Caco-2 (cell line): ENCODE measurements at regions not wholly inside any gene's neighbourhood (a gene's known extent, or its start where the extent isn't known, plus 50 kb on each side); places are given as distances from the start of the nearest gene placed in this dataset.

Source experiments
- BruUV-seq: library from RNA; stranded (reverse); fragments of 400-500 nt; replicated peaks from 2 replicates; lab custom pipeline; 2021; lab: Mats Ljungman, UMichigan
- CTCF ChIA-PET: fragments of 300-600 bp; sonication (Branson Sonifier 250); formaldehyde crosslinking; loops from one replicate; lab custom pipeline; 2022; ENCODE audit warnings: antibody characterized with exemption; lab: Charles Lee
- POLR2A ChIA-PET: fragments of 300-600 bp; sonication (Branson Sonifier 250); formaldehyde crosslinking; loops from one replicate; lab custom pipeline; 2022; ENCODE audit warnings: antibody characterized with exemption; lab: Charles Lee
- DNase-seq, 2 experiments: peaks; one replicate each; pipeline versions ENCODE4 v3.0.0 to v3.0.0-alpha.2; 2020 to 2022
- H3K27me3 ChIP-seq: replicated peaks from 2 replicates; pipeline ENCODE4 v1.6.0; 2011; ENCODE audit warnings: low read length; ENCODE audit not compliant: control insufficient read depth, insufficient read depth
- H3K36me3 ChIP-seq: 2 replicates; pipeline ENCODE4 v1.5.1; 2011; ENCODE audit warnings: low read length; ENCODE audit not compliant: control insufficient read depth, insufficient read depth
- H3K4me1 ChIP-seq: fragments of 250-450 bp; sonication (Bioruptor Pico); 2 replicates; pipeline ENCODE4 v1.5.1; 2020; ENCODE audit warnings: mild to moderate bottlenecking
- H3K4me3 ChIP-seq: 2 replicates; pipeline ENCODE4 v1.5.1; 2011; ENCODE audit warnings: low read depth, mild to moderate bottlenecking, control low read depth, low read length
- H3K9me3 ChIP-seq: fragments of 250-450 bp; sonication (Bioruptor Pico); 2 replicates; pipeline ENCODE4 v1.5.1; 2020; ENCODE audit warnings: mild to moderate bottlenecking, moderate library complexity
- H3K27ac Mint-ChIP-seq: one replicate; pipeline ENCODE4 v1.8.0; 2022; ENCODE audit warnings: mixed read lengths; ENCODE audit not compliant: unreplicated experiment
- H3K27me3 Mint-ChIP-seq: one replicate; pipeline ENCODE4 v1.8.0; 2022; ENCODE audit warnings: mixed read lengths; ENCODE audit not compliant: insufficient read depth, unreplicated experiment
- H3K36me3 Mint-ChIP-seq: one replicate; pipeline ENCODE4 v1.8.0; 2022; ENCODE audit warnings: mild to moderate bottlenecking, mixed read lengths; ENCODE audit not compliant: insufficient read depth, unreplicated experiment
- H3K4me1 Mint-ChIP-seq: one replicate; pipeline ENCODE4 v1.8.0; 2022; ENCODE audit warnings: low read depth, mixed read lengths; ENCODE audit not compliant: unreplicated experiment
- H3K4me3 Mint-ChIP-seq: one replicate; pipeline ENCODE4 v1.8.0; 2022; ENCODE audit warnings: mild to moderate bottlenecking, moderate library complexity, mixed read lengths; ENCODE audit not compliant: unreplicated experiment
- H3K9me3 Mint-ChIP-seq: one replicate; pipeline ENCODE4 v1.8.0; 2022; ENCODE audit warnings: mixed read lengths; ENCODE audit not compliant: unreplicated experiment
- intact Hi-C: fragments of 100-400 bp; cut with micrococcal nuclease; formaldehyde crosslinking; loops from one replicate; pipeline ENCODE4 v1.10.0; 2022; ENCODE audit not compliant: unreplicated experiment
- TF ChIP-seq, protein P1 (sequence below), 2 experiments: fragments of 200-600 bp in 1 of 2; IDR thresholded peaks; 1 replicate in 1 of 2; 2 replicates in 1 of 2; pipeline versions ENCODE4 v1.5.1 to v1.8.0; 2011 to 2022; ENCODE audit warnings: antibody characterized with exemption in 1 of 2, control low read depth in 1 of 2, inconsistent platforms in 1 of 2, low read depth in 1 of 2, low read length in 1 of 2, mild to moderate bottlenecking in 1 of 2, moderate library complexity in 1 of 2; ENCODE audit not compliant: insufficient read depth in 1 of 2, severe bottlenecking in 1 of 2, unreplicated experiment in 1 of 2

- no peak overlapping the region for H3K4me3 Mint-ChIP-seq
Observed at GRCh38 chrX:45632506-45632905, 431.8 kb upstream of the DIPK2B start.

DNA sequence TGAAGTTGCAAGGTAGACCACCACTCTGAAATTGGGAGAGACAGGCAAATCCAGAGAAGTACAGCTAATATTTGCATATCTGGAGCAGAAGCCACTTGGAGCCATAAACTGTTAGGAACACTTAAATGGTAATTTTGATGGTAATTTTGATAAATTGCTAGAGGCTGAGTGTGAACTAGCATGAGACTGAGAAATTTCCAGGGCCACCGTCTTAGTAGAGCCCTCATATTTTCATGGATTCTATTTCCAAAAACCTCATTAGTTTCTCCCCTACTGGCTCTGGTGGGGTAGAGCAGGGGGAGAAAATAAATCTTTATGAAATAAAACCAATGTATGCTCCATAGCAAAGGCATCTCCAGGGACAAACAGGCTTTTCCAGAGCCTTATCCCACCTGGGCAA is 429.4 kb upstream of the DIPK2B start:
- DNase-seq: no peak
- intact Hi-C loops: no loop called here
- Histone ChIP-seq H3K4me1 (no peaks in the 10 kb centered on the region), H3K36me3 (no peaks in the 10 kb centered on the region), H3K27me3 (no peaks in the 10 kb centered on the region), H3K9me3 (no peaks in the 10 kb centered on the region), H3K4me3 (no peak overlapping the region)
- peaks cover 19% of the 10 kb centered on the region for H3K9me3 Mint-ChIP-seq
- H3K4me1 Mint-ChIP-seq: no peaks in the 10 kb centered on the region
- no TSS peak for BruUV-seq
- ChIA-PET POLR2A (no interaction called here), CTCF (no interaction called here)
- no peaks in the 10 kb centered on the region for H3K27me3 Mint-ChIP-seq
- no peak overlapping the region for H3K27ac Mint-ChIP-seq
- H3K4me3 Mint-ChIP-seq: no peak overlapping the region
- H3K36me3 Mint-ChIP-seq: no peaks in the 10 kb centered on the region
- TF ChIP-seq, protein P1, sequence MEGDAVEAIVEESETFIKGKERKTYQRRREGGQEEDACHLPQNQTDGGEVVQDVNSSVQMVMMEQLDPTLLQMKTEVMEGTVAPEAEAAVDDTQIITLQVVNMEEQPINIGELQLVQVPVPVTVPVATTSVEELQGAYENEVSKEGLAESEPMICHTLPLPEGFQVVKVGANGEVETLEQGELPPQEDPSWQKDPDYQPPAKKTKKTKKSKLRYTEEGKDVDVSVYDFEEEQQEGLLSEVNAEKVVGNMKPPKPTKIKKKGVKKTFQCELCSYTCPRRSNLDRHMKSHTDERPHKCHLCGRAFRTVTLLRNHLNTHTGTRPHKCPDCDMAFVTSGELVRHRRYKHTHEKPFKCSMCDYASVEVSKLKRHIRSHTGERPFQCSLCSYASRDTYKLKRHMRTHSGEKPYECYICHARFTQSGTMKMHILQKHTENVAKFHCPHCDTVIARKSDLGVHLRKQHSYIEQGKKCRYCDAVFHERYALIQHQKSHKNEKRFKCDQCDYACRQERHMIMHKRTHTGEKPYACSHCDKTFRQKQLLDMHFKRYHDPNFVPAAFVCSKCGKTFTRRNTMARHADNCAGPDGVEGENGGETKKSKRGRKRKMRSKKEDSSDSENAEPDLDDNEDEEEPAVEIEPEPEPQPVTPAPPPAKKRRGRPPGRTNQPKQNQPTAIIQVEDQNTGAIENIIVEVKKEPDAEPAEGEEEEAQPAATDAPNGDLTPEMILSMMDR (IDR thresholded peaks at IDR 0.05; ENCODE audit: insufficient read depth in 1 of 2, low read depth in 1 of 2, low read length in 1 of 2, severe bottlenecking in 1 of 2, unreplicated experiment in 1 of 2): no peak

More at GRCh38 chrX:45632506-45632905, 431.8 kb upstream of the DIPK2B start:
- POLR2A ChIA-PET: no interaction called here
- H3K27ac Mint-ChIP-seq: no peak overlapping the region
- BruUV-seq: no TSS peak
- no peaks in the 10 kb centered on the region for H3K36me3 Mint-ChIP-seq
- TF ChIP-seq, protein P1 (IDR thresholded peaks at IDR 0.05; ENCODE audit: insufficient read depth in 1 of 2, low read depth in 1 of 2, low read length in 1 of 2, severe bottlenecking in 1 of 2, unreplicated experiment in 1 of 2): no peak
- no peaks in the 10 kb centered on the region for H3K27me3 Mint-ChIP-seq
- CTCF ChIA-PET: no interaction called here
- Histone ChIP-seq H3K36me3 (no peaks in the 10 kb centered on the region), H3K4me1 (no peaks in the 10 kb centered on the region), H3K27me3 (no peaks in the 10 kb centered on the region), H3K4me3 (no peak overlapping the region), H3K9me3 (no peaks in the 10 kb centered on the region)
- H3K9me3 Mint-ChIP-seq: peaks cover 2% of the 10 kb centered on the region
- no peaks in the 10 kb centered on the region for H3K4me1 Mint-ChIP-seq
- intact Hi-C loops: no loop called here
- no peak for DNase-seq

GRCh38 chrX:45628041-45628440 is 427.4 kb upstream of the DIPK2B start:
- intact Hi-C loops: no loop called here
- H3K27me3 ChIP-seq: no peaks in the 10 kb centered on the region
- no peak overlapping the region for H3K4me3 ChIP-seq
- Mint-ChIP-seq H3K4me1 (no peaks in the 10 kb centered on the region), H3K4me3 (no peak overlapping the region), H3K36me3 (no peaks in the 10 kb centered on the region), H3K27me3 (no peaks in the 10 kb centered on the region), H3K27ac (no peak overlapping the region), H3K9me3 (peaks cover 19% of the 10 kb centered on the region)
- no peaks in the 10 kb centered on the region for H3K4me1 ChIP-seq
- POLR2A ChIA-PET: no interaction called here
- CTCF ChIA-PET: no interaction called here
- no peaks in the 10 kb centered on the region for H3K9me3 ChIP-seq
- TF ChIP-seq, protein P1 (IDR thresholded peaks at IDR 0.05; ENCODE audit: insufficient read depth in 1 of 2, low read depth in 1 of 2, low read length in 1 of 2, severe bottlenecking in 1 of 2, unreplicated experiment in 1 of 2): no peak
- no peak for DNase-seq
- BruUV-seq: no TSS peak
- no peaks in the 10 kb centered on the region for H3K36me3 ChIP-seq
